ACC112 (cell line): ENCODE measurements at regions not wholly inside any gene's neighbourhood (a gene's known extent, or its start where the extent isn't known, plus 50 kb on each side); places are given as distances from the start of the nearest gene placed in this dataset.

Experiments used
- H2AFZ ChIP-seq: fragments of 200-600 bp; sonication (generic); one replicate; pipeline ENCODE4 v1.6.0; 2017; ENCODE audit warnings: antibody characterized with exemption, low read length; ENCODE audit not compliant: unreplicated experiment
- H3K27ac ChIP-seq: fragments of 200-600 bp; sonication (generic); 2 replicates; pipeline ENCODE4 v1.5.1; 2014; ENCODE audit warnings: low read depth, mild to moderate bottlenecking, antibody characterized with exemption, low read length, moderate library complexity
- H3K27me3 ChIP-seq: fragments of 200-600 bp; sonication (generic); 2 replicates; pipeline ENCODE4 v1.6.1; 2014; ENCODE audit warnings: mild to moderate bottlenecking, antibody characterized with exemption, low read length, moderate library complexity, mixed read lengths; ENCODE audit not compliant: insufficient read depth
- H3K36me3 ChIP-seq: fragments of 200-600 bp; sonication (generic); 2 replicates; pipeline ENCODE4 v1.6.1; 2016; ENCODE audit warnings: mild to moderate bottlenecking, antibody characterized with exemption, low read length, moderate library complexity, mixed read lengths; ENCODE audit not compliant: insufficient read depth
- H3K4me1 ChIP-seq: fragments of 200-600 bp; sonication (generic); one replicate; pipeline ENCODE4 v1.6.1; 2016; ENCODE audit warnings: low read length, mixed read lengths; ENCODE audit not compliant: insufficient read depth, unreplicated experiment, control insufficient read depth
- H3K4me3 ChIP-seq: fragments of 200-600 bp; sonication (generic); 2 replicates; pipeline ENCODE4 v1.5.1; 2014; ENCODE audit warnings: mild to moderate bottlenecking, low read depth, low read length
- H3K79me2 ChIP-seq: fragments of 200-600 bp; sonication (generic); one replicate; pipeline ENCODE4 v1.6.0; 2016; ENCODE audit warnings: low read length; ENCODE audit not compliant: control insufficient read depth, unreplicated experiment, insufficient read depth

GRCh38 chr3:28863186-28863585, 417.7 kb upstream of the RBMS3 start:
- no peaks in the 10 kb centered on the region for H3K36me3 ChIP-seq
- H2AFZ ChIP-seq = no peak overlapping the region
- no peak overlapping the region for H3K27ac ChIP-seq
- H3K27me3 ChIP-seq = 0 out of 2 replicates have a peak, but pooled peaks cover 2% of the 10 kb centered on the region
- no peak overlapping the region for H3K4me3 ChIP-seq
- no peaks in the 10 kb centered on the region for H3K79me2 ChIP-seq
- peaks cover 11% of the 10 kb centered on the region for H3K4me1 ChIP-seq

GRCh38 chr3:28867836-28868235, 413.0 kb upstream of the RBMS3 start:
- no peaks in the 10 kb centered on the region for H3K4me1 ChIP-seq

DNA sequence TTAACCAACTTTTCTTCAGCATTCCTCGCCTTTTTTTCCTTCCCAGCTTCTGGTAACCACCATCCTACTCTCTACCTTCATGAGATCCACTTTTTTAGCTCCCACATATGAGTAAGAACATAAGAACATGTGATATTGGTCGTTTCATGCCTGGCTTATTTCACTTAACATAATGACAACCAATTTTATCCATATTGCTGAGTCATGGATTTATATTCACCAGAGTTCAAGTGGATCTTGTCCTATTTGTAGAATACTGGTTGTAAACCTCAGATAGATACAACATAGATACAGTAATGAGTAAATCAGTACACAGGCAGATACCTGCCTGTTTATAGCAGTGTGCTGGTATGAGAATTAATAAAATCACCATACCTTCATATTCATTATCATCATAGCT, 412.0 kb upstream of the RBMS3 start:
- Histone ChIP-seq H3K4me3 (no peak overlapping the region), H3K27me3 (0 out of 2 replicates have a peak, but pooled peaks cover 2% of the 10 kb centered on the region), H3K36me3 (no peaks in the 10 kb centered on the region), H3K79me2 (no peaks in the 10 kb centered on the region), H3K27ac (no peak overlapping the region), H2AFZ (no peak overlapping the region), H3K4me1 (no peaks in the 10 kb centered on the region)

More at GRCh38 chr3:28867836-28868235, 413.0 kb upstream of the RBMS3 start:
- no peak overlapping the region for H2AFZ ChIP-seq
- H3K79me2 ChIP-seq = no peaks in the 10 kb centered on the region
- H3K27ac ChIP-seq = no peak overlapping the region
- no peaks in the 10 kb centered on the region for H3K36me3 ChIP-seq
- H3K4me3 ChIP-seq = no peak overlapping the region
- H3K27me3 ChIP-seq = 0 out of 2 replicates have a peak, but pooled peaks cover 2% of the 10 kb centered on the region

DNA sequence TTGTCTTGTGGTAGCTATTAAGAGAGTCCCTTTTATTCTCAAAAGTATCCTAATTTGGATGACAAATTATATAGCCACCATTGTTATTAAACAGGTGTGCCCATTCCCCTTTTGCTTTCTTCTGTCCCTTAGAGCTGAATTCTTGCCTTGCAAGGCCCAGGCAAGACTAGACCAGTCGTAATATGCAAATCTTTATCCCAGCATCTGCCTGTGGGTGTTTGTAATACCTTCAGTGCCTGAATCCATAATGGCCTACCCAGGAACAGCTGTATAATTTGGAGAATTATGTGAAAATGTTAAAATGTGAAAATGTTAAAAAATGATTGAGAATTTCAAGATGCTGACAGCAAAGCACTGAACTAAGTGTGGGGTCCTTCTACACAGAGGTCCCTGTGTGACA, 403.0 kb upstream of the RBMS3 start:
- Histone ChIP-seq H3K4me1 (no peaks in the 10 kb centered on the region), H3K79me2 (no peaks in the 10 kb centered on the region), H3K36me3 (no peaks in the 10 kb centered on the region), H3K4me3 (no peak overlapping the region), H2AFZ (no peak overlapping the region), H3K27ac (no peak overlapping the region), H3K27me3 (peaks cover 15% of the 10 kb centered on the region; the same call in 1 of the 2 replicates)

DNA sequence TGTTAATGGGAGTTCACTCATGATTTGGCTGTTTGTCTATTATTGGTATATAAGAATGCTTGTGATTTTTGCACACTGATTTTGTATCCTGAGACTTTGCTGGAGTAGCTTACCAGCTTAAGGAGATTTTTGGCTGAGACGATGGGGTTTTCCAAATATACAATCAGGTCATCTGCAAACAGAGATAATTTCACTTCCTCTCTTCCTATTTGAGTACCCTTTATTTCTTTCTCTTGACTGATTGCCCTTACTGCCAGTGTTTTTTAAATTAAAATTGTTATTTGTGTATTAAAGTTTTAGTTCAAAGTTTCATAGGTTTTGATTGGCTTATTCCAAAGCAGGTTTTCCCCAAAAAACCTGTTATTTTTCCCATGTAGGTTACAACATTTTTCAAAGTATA, 390.5 kb upstream of the RBMS3 start:
- H3K36me3 ChIP-seq = no peaks in the 10 kb centered on the region
- H3K4me3 ChIP-seq = no peak overlapping the region
- 0 out of 2 replicates have a peak, but pooled peaks cover 6% of the 10 kb centered on the region for H3K27me3 ChIP-seq
- H2AFZ ChIP-seq = no peak overlapping the region
- no peaks in the 10 kb centered on the region for H3K4me1 ChIP-seq
- H3K27ac ChIP-seq = no peak overlapping the region
- no peaks in the 10 kb centered on the region for H3K79me2 ChIP-seq

- Histone ChIP-seq H2AFZ (no peak overlapping the region), H3K36me3 (no peaks in the 10 kb centered on the region), H3K4me1 (no peaks in the 10 kb centered on the region)
These were observed 389.4 kb upstream of the RBMS3 start for GRCh38 chr3:28891485-28891884.

DNA sequence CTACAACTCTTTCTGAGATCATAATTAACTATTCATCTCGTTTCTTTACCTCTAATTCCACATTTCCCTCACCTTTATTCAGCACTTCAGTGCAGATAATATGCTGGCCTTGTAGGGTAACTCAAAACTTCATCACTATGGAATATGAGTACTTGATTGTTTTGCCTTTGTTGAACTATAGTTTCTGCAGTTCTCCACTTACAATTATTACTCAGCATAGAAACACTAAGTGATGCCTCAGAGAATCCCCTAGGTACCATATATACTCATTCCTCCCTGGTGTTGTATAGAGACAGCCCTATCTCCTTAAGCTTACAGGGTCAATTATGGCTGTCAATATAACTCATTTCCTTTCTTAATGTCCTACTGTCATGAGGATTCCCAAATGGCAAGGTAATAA, 380.6 kb upstream of the RBMS3 start:
- no peaks in the 10 kb centered on the region for H3K36me3 ChIP-seq
- no peak overlapping the region for H3K4me3 ChIP-seq
- H3K27me3 ChIP-seq = no peaks in the 10 kb centered on the region
- no peak overlapping the region for H3K27ac ChIP-seq
- H3K4me1 ChIP-seq = no peaks in the 10 kb centered on the region
- H2AFZ ChIP-seq = no peak overlapping the region
- H3K79me2 ChIP-seq = no peaks in the 10 kb centered on the region

More at GRCh38 chr3:28891485-28891884, 389.4 kb upstream of the RBMS3 start:
- H3K27ac ChIP-seq = no peak overlapping the region
- H3K4me3 ChIP-seq = no peak overlapping the region
- no peaks in the 10 kb centered on the region for H3K79me2 ChIP-seq
- H3K27me3 ChIP-seq = 0 out of 2 replicates have a peak, but pooled peaks cover 6% of the 10 kb centered on the region

- Histone ChIP-seq H2AFZ (no peak overlapping the region), H3K79me2 (no peaks in the 10 kb centered on the region), H3K27ac (no peak overlapping the region), H3K4me3 (no peak overlapping the region), H3K4me1 (no peaks in the 10 kb centered on the region), H3K27me3 (no peaks in the 10 kb centered on the region), H3K36me3 (no peaks in the 10 kb centered on the region)
These were observed 379.9 kb upstream of the RBMS3 start for GRCh38 chr3:28901018-28901417.

DNA sequence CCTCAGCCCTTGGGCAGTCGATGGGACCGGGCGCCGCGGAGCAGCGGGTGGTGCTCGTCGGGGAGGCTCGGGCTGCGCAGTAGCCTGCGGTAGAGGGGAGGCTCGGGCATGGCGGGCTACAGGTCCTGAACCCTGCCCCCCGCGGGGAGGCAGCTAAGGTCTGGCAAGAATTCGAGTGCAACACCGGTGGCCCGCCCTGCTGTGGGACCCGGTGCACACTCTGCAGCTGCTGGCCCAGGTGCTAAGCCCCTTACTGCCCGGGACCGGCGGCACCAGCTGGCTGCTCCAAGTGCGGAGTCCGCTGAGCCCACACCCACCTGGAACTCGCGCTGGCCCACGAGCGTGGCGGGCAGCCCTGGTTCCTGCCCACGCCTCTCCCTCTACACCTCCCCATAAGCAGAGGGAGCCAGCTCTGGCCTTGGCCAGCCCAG, 377.7 kb upstream of the RBMS3 start:
- Histone ChIP-seq H3K27me3 (no peaks in the 10 kb centered on the region), H3K4me1 (no peaks in the 10 kb centered on the region), H3K36me3 (no peaks in the 10 kb centered on the region), H2AFZ (no peak overlapping the region), H3K27ac (no peak overlapping the region), H3K79me2 (no peaks in the 10 kb centered on the region), H3K4me3 (no peak overlapping the region)

DNA sequence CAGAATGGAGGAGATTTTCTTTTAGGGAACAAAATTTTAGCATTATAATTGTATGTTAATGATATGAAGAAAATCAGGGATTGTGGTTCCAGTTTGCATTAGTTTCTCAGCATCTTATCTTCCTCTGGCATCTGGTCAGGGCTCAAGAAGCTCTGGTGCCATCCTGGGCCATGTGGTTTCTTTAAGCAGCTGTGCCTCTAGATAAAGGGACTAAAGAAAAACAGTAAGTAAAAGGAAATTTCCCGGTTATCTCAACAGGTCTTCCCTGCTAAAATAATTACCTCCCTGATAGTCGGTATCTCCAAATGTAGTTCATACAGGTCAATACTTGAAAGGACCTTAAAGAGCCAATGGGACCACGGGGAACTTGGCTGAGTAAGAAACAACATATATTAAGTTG, 375.1 kb upstream of the RBMS3 start:
- H2AFZ ChIP-seq = no peak overlapping the region
- H3K4me3 ChIP-seq = no peak overlapping the region
- no peak overlapping the region for H3K27ac ChIP-seq
- no peaks in the 10 kb centered on the region for H3K36me3 ChIP-seq
- no peaks in the 10 kb centered on the region for H3K79me2 ChIP-seq
- no peaks in the 10 kb centered on the region for H3K4me1 ChIP-seq
- no peaks in the 10 kb centered on the region for H3K27me3 ChIP-seq

DNA sequence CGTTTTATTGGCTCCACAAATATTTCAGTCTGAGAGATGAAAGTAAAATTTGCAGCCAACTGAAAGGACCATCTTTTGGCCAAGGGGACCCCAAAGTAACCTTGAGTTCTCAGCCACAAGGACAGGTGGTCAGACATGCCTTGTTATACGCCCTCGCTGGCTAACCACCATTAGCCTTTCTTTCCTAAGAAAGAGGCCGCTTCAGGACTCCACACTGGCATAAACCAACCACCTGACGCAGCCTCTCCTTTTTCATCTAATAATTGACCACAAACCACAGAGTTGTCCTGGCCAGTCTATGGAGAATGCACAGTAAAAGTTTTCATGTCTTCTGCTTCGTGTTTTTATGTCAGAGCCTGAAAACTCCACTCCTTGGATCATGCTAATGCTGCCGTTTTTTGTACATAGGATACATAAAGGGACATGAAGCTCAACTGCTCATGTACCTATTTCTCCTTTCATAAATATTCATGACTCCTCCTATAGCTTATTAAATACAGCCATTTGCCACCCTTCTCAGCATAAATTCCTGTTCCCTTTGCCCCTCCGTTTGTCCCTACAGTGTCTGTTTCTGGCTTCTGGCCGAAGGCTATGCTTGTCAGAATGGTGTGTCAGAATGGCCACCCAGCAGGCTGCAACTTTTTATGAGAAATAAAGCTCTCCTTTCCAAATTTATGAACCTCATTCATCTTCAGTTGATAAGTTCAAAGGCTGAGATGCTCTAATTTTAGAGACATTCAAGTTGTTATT, 374.1 kb upstream of the RBMS3 start:
- no peak overlapping the region for H3K27ac ChIP-seq
- H3K27me3 ChIP-seq = no peaks in the 10 kb centered on the region
- no peak overlapping the region for H2AFZ ChIP-seq
- H3K36me3 ChIP-seq = no peaks in the 10 kb centered on the region
- H3K4me3 ChIP-seq = no peak overlapping the region
- H3K79me2 ChIP-seq = no peaks in the 10 kb centered on the region
- no peaks in the 10 kb centered on the region for H3K4me1 ChIP-seq
